ENCODE measurements at regions not wholly inside any gene's neighbourhood (a gene's known extent, or its start where the extent isn't known, plus 50 kb on each side); places are given as distances from the start of the nearest gene placed in this dataset.

DNA sequence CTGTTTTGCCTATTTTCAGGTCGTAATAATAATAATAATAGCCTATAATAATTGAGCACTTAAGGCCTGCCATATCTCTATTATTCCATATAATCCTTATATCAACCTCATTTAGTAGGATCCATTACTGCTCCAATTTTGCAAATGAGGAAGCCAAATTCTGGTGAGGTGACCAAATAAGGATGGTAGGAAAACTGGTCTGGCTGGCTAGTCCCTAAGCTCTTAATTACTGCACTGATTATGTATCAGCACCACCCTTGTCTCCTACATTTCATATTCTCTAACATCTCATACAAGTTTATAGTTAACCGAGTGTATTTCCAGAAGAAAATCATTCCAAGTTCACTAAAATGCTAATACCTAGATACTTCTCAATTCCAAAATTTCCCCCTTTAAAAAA is 166.5 kb upstream of the RGMB start:
- TF ChIP-seq TAF1 (IDR thresholded peaks at IDR 0.05; ENCODE audit: borderline replicate concordance, insufficient read depth, low read length) (no peak), POLR2AphosphoS5 (IDR thresholded peaks at IDR 0.05; ENCODE audit: low read depth, low read length) (no peak), SIN3A (IDR thresholded peaks at IDR 0.05; ENCODE audit: borderline replicate concordance, insufficient read depth, low read length) (no peak)
